GM20000 (cell line): ENCODE measurements at regions not wholly inside any gene's neighbourhood (a gene's known extent, or its start where the extent isn't known, plus 50 kb on each side); places are given as distances from the start of the nearest gene placed in this dataset.

Experiments used
- DNase-seq: peaks from one replicate; pipeline ENCODE4 v3.0.0; 2012; ENCODE audit warnings: low spot score
- CTCF ChIP-seq: IDR thresholded peaks from 2 replicates; pipeline ENCODE4 v1.5.1; 2012; ENCODE audit warnings: mild to moderate bottlenecking, control low read depth; ENCODE audit errors: extremely low read depth, missing control alignments

DNA sequence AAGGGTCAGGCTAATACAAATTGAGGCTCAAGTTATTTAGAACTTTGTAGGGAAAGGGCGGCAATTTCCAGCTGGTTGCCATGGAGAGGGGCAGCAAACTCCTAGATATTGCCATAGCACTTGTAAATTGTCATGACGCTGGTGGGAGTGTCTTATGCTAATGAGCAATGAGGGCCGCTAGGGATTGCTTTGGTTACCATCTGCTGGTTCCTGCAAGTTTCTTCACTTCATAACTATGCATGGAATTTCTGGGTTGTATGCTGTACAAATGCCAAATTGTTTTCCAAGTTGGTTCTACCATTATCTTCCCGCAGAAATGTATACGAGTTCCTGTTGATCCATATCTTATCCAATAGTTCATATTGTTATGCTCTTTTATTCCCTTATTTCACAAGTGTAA, 1339.4 kb downstream of the EFNB2 start:
- no peak for TF ChIP-seq CTCF
- no peak for DNase-seq

DNA sequence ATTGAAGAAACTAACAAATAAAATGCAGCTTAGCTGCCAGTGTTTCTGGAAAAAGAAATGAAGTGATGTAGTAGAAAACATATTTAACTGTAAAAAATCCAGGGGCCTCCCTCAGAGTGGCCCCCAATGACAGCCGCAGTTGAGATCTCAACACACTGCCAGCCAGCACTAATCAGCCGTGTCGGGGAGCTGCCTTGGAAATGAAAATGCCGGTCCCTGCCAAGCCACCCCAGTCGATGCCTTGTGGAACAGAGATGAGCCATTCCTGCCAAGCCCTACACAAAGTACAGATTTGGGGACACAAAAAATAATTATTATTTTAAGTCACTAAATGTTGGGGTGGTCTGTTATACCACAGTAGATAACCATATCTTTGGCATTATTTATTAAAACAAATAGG, 1342.4 kb downstream of the EFNB2 start:
- TF ChIP-seq CTCF = no peak
- DNase-seq = no peak

- no peak for TF ChIP-seq CTCF
- no peak for DNase-seq
These were observed 1351.3 kb downstream of the EFNB2 start for GRCh38 chr13:105184201-105184600.

- TF ChIP-seq CTCF = no peak
- DNase-seq = no peak
These were observed 1358.1 kb downstream of the EFNB2 start for GRCh38 chr13:105177265-105177900.

DNA sequence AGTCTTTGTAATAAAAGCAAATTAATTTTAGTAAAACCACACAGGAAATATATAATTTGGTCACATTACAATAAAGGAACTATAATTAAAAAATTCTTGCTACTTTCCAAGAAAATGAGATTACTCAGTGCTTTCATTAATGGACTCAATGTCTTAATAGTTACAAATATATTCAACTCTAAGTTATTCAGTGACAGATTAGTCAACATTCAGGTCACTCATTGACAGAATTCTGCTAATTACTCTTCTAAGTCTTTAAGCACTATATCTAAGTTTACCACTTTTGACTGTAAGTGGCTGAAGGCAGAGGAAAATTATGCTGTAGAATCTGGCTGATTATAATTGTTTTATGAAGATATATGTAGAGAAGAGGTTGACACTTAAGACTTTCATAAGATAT, 1365.0 kb downstream of the EFNB2 start:
- TF ChIP-seq CTCF = no peak
- DNase-seq = no peak

DNA sequence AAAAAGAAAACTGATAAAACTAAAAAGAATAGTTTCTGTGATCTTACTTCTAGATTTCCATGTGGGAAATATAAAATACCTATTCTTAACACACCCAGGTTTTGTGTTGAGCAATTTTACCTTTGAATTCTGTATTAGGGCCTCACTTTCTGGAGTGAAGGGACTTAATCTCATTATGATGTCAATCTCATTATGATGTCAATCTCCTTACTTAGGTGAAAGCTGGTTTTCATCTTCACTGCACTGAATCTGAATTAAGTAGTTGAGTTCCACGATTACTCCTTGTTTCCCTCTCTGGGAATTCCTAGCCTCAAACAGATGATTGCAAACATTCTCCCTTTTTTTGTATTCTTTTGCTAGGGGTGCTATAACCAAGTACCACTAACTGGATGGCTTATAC, 1367.2 kb downstream of the EFNB2 start:
- DNase-seq = no peak
- no peak for TF ChIP-seq CTCF

GRCh38 chr13:105167385-105167784, 1368.1 kb downstream of the EFNB2 start:
- no peak for DNase-seq
- TF ChIP-seq CTCF = no peak
